ENCODE measurements at regions not wholly inside any gene's neighbourhood (a gene's known extent, or its start where the extent isn't known, plus 50 kb on each side); places are given as distances from the start of the nearest gene placed in this dataset.

GRCh38 chr2:182615036-182615435, 101.0 kb upstream of the DNAJC10 start:
- Histone ChIP-seq H3K27ac (no peak overlapping the region), H3K4me3 (no peak overlapping the region), H3K4me1 (replicated peaks in 1 of 2) (no peaks in the 10 kb centered on the region)
- in situ Hi-C loops (cut with MboI; ENCODE audit: low pct_unique_long_range_greater_than_20kb in 2 of 9, low sequenced_read_pairs in 9 of 9, unreplicated experiment in 9 of 9) = no loop called here
- no peak for ATAC-seq (replicated peaks in 6 of 8)

DNA sequence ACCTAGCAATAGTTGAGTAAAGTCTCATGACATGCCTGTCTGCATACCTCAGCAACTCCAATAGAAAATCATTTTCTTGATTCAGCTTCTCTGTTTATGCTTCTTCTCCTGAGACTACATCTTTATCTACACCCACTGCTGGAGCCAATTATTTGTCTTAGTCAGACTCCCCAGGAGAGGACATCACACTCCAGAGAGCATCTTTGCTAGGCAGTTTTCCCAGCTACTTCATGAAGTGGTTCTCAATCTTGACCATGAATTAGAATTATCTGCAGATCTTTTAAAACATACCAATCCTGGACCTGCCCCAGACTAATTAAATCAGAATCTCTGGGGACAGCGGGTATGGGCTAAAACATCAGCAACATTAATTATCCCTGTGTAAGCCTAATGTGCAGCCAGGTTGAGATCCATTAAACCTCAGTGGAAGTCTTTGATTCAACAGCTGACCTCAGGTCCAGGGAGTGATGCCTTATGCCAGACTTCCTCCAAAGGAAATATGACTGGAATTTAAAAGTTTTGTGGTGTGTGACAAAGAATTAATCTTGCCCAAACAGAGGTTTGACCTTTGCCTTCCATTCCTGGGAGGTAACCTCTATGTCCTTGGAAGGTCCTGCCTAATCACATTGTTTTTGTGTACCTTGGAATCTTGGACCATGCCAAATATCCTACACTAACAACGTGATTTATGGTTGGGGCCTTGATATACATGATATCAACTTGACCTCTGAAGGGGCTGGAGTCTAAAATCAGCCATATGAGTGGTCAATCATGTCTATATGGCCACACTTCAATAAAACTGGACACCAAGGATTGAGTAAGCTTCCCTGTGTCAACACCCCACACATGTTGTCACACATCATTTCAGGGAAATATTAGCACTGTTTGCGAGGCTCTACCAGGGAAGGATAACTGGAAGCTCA, 99.3 kb upstream of the DNAJC10 start:
- peak in 1 of 8 experiments; percentile 42 for ATAC-seq (replicated peaks in 6 of 8)
- 10 to 100% (median 83%) methylated on average over 1 to 2 of the region's 3 CpGs; no CpG with 5 or more reads in 2 of the 10 experiments for WGBS, 10 experiments
- Histone ChIP-seq H3K4me1 (replicated peaks in 1 of 2) (no peaks in the 10 kb centered on the region), H3K4me3 (no peak overlapping the region), H3K27ac (no peak overlapping the region)
- in situ Hi-C loops (cut with MboI; ENCODE audit: low pct_unique_long_range_greater_than_20kb in 2 of 9, low sequenced_read_pairs in 9 of 9, unreplicated experiment in 9 of 9) = no loop called here

DNA sequence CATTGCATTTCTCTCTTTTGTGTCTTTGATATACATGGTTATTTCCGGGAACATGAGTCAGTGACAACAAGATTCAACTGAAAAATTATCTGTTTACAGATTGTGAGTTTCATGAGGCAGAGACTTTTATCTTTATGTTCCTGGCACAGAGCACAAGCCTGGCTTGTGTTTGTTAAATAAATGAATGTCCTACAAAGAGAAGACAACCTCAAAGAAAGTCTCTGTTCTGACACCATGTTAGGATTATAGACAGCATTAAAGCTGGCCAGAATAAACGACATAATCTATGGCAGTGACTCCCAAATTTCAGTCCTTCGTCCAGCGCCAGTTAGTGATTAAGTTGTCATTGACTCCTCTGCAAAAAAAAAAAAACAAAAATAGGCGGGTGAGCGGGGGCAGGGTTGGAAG, 97.4 kb upstream of the DNAJC10 start:
- in situ Hi-C loops (cut with MboI; ENCODE audit: low pct_unique_long_range_greater_than_20kb in 2 of 9, low sequenced_read_pairs in 9 of 9, unreplicated experiment in 9 of 9) = no loop called here
- no peak overlapping the region for H3K4me3 ChIP-seq
- peak in 4 of 8 experiments; percentile 19 to 83 (median 44) for ATAC-seq (replicated peaks in 6 of 8)
- H3K27ac ChIP-seq = no peak overlapping the region
- H3K4me1 ChIP-seq (replicated peaks in 1 of 2) = no peaks in the 10 kb centered on the region
- WGBS, 10 experiments = 0 to 95% (median 67%) methylated on average over 3 to 6 of the region's 6 CpGs

DNA sequence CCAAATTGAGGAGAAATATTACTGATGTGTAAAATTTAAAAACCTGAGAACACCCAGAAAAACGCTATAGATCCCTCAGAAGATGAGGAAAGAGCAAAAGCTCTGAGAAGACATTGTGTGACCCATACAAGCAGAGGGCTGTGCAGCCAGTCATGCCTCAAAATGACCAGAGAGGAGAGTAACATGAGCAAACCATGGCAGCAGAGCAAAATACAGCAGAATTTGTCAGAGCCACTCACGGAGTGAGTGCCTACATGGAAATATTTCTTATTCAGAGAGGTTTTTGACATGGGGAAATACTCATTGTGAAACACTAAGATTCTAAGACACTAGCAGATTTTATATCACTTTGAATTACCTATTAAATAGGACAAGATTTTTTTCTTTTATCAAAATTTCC, 96.8 kb upstream of the DNAJC10 start:
- no peak overlapping the region for H3K4me3 ChIP-seq
- no peaks in the 10 kb centered on the region for H3K4me1 ChIP-seq (replicated peaks in 1 of 2)
- ATAC-seq (replicated peaks in 6 of 8) = peak in 2 of 8 experiments; percentile 17 to 52
- WGBS, 10 experiments = 0 to 94% (median 70%) methylated on average over 1 to 2 of the region's 2 CpGs
- in situ Hi-C loops (cut with MboI; ENCODE audit: low pct_unique_long_range_greater_than_20kb in 2 of 9, low sequenced_read_pairs in 9 of 9, unreplicated experiment in 9 of 9) = no loop called here
- no peak overlapping the region for H3K27ac ChIP-seq

DNA sequence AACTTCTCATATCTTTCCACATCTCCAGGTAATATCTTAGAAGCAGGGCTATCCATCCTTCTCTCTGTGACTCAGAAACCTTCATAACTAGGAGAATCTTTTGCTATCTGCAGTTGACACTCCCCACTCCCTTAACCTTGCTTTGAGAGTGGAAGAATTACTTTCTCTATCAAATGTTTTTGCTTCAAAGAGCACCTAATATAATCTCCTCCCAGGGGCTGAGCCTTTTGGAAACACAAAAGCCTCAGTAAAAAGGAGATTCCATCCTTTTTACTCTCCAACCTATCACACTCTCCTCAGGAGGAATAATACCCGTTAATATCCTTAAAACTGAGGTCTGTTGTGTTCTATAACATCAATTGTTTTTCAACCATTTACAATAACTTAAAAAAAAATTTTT, 94.9 kb upstream of the DNAJC10 start:
- ATAC-seq (replicated peaks in 6 of 8) = no peak
- H3K4me1 ChIP-seq (replicated peaks in 1 of 2) = no peaks in the 10 kb centered on the region
- no peak overlapping the region for H3K4me3 ChIP-seq
- H3K27ac ChIP-seq = no peak overlapping the region
- in situ Hi-C loops (cut with MboI; ENCODE audit: low pct_unique_long_range_greater_than_20kb in 2 of 9, low sequenced_read_pairs in 9 of 9, unreplicated experiment in 9 of 9) = no loop called here
- 0 to 100% (median 45%) methylated on average over 1 of the region's 1 CpG; no CpG with 5 or more reads in 2 of the 10 experiments for WGBS, 10 experiments

GRCh38 chr2:182621810-182622209, 94.2 kb upstream of the DNAJC10 start:
- in situ Hi-C loops (cut with MboI; ENCODE audit: low pct_unique_long_range_greater_than_20kb in 2 of 9, low sequenced_read_pairs in 9 of 9, unreplicated experiment in 9 of 9) = no loop called here
- ATAC-seq (replicated peaks in 6 of 8) = no peak
- H3K4me3 ChIP-seq = no peak overlapping the region
- H3K4me1 ChIP-seq (replicated peaks in 1 of 2) = no peaks in the 10 kb centered on the region
- no peak overlapping the region for H3K27ac ChIP-seq

DNA sequence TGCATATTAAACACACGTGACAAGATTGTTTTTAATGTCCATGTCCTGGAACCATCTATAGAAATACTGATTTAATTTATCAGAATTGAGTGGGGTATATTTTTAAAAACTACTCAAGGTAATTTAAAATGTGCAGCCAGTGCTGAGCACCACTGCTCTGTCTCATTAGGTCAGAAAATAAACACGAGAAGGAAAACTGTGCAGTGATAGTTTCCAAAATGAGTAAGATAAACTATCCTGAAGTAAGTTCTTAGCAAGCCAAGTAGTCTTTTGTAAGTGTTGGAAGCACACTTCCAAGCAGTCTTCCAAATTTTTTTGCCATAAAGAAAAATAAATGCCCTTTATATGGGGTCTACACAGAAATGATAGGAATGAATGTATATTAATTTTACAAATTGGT, 93.8 kb upstream of the DNAJC10 start:
- Histone ChIP-seq H3K4me3 (no peak overlapping the region), H3K27ac (no peak overlapping the region), H3K4me1 (replicated peaks in 1 of 2) (no peaks in the 10 kb centered on the region)
- no peak for ATAC-seq (replicated peaks in 6 of 8)
- WGBS, 10 experiments = 10 to 100% (median 35%) methylated on average over 1 to 2 of the region's 2 CpGs; no CpG with 5 or more reads in 3 of the 10 experiments
- in situ Hi-C loops (cut with MboI; ENCODE audit: low pct_unique_long_range_greater_than_20kb in 2 of 9, low sequenced_read_pairs in 9 of 9, unreplicated experiment in 9 of 9) = no loop called here

DNA sequence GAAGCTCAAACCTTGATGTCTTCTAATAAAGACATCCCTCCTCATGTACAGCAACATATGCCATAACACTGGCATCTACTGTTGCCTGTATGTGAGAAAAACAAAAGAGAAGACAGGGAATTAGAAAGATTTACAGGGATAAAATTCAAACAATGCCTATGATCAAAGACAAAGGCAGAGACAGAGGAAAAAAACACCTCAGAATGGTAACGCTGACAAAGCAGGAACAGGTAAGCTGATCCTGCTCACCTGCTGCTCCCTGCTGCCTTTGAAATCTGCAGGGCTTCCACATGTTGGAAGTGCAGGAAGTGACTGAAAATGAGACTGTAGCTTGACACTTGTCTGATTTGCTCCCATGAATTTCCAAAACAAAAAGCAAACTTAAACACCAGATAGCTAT, 90.2 kb upstream of the DNAJC10 start:
- ATAC-seq (replicated peaks in 6 of 8) = no peak
- Histone ChIP-seq H3K4me3 (no peak overlapping the region), H3K4me1 (replicated peaks in 1 of 2) (peaks cover 0 to 4% of the 10 kb centered on the region in 2 donors), H3K27ac (no peak overlapping the region)
- 55 to 100% (median 80%) methylated on average over 1 of the region's 1 CpG; no CpG with 5 or more reads in 2 of the 10 experiments for WGBS, 10 experiments
- in situ Hi-C loops (cut with MboI; ENCODE audit: low pct_unique_long_range_greater_than_20kb in 2 of 9, low sequenced_read_pairs in 9 of 9, unreplicated experiment in 9 of 9) = loop anchor here in 3 of 9 experiments (25.0 kb wide), 1 partner anchor 439 kb away; no protein-coding TSS in a partner anchor

DNA sequence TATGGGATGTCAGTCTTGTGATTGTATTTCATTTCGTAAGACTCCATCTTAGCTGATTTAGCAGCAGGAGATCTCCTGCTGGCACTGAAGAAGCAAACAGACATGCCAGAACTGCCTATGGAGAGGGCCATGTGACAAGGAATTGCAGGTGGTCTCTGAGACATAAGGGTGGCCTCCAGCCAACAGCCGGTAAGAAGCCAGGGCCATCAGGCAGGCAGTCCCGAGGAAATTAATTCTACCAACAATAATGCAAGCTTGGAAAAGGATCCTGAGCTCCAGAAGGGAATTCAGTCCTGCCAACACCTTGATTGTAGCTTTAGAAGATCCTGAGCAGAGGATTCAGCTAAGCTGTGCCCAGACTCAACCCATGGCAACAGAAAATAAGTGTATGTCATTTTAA, 87.1 kb upstream of the DNAJC10 start:
- Histone ChIP-seq H3K4me3 (no peak overlapping the region), H3K4me1 (replicated peaks in 1 of 2) (peaks cover 3 to 20% of the 10 kb centered on the region in 2 donors), H3K27ac (no peak overlapping the region)
- ATAC-seq (replicated peaks in 6 of 8) = no peak
- WGBS, 10 experiments = 20 to 100% (median 66%) methylated on average over 1 to 3 of the region's 3 CpGs; no CpG with 5 or more reads in 2 of the 10 experiments
- in situ Hi-C loops (cut with MboI; ENCODE audit: low pct_unique_long_range_greater_than_20kb in 2 of 9, low sequenced_read_pairs in 9 of 9, unreplicated experiment in 9 of 9) = loop anchor here in 3 of 9 experiments (25.0 kb wide), 1 partner anchor 442 kb away; no protein-coding TSS in a partner anchor

DNA sequence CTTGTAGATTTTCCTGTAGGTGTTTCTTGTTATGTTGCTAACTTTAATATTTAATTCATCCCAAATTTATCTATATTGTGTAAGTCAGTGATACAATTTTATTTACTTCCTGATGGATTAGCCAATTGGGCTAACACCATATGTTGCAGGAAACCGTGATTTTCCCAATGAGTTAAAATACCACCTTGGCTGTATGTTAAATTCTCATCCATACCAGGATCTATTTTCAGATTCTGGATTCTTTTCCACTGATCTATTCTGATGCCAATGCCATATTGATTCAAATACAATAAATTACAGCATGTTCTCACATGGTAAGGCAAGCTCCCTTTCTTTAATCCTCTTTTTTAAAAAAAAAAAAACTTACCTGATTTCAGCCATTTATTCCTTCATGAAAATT, 85.8 kb upstream of the DNAJC10 start:
- Histone ChIP-seq H3K4me1 (replicated peaks in 1 of 2) (peaks cover 3 to 29% of the 10 kb centered on the region in 2 donors), H3K4me3 (no peak overlapping the region), H3K27ac (no peak overlapping the region)
- in situ Hi-C loops (cut with MboI; ENCODE audit: low pct_unique_long_range_greater_than_20kb in 2 of 9, low sequenced_read_pairs in 9 of 9, unreplicated experiment in 9 of 9) = loop anchor here in 3 of 9 experiments (25.0 kb wide), 1 partner anchor 443 kb away; no protein-coding TSS in a partner anchor
- WGBS, 10 experiments = 0 to 100% (median 88%) methylated on average over 1 of the region's 1 CpG
- no peak for ATAC-seq (replicated peaks in 6 of 8)

- no peak overlapping the region for H3K27ac ChIP-seq
- H3K4me1 ChIP-seq (replicated peaks in 1 of 2) = peaks cover 3 to 30% of the 10 kb centered on the region in 2 donors
- peak in 5 of 8 experiments; percentile 82 to 92 (median 87) for ATAC-seq (replicated peaks in 6 of 8)
- no peak overlapping the region for H3K4me3 ChIP-seq
- in situ Hi-C loops (cut with MboI; ENCODE audit: low pct_unique_long_range_greater_than_20kb in 2 of 9, low sequenced_read_pairs in 9 of 9, unreplicated experiment in 9 of 9) = loop anchor here in 3 of 9 experiments (25.0 kb wide), 1 partner anchor 444 kb away; no protein-coding TSS in a partner anchor
- WGBS, 10 experiments = 0 to 100% (median 44%) methylated on average over 1 to 3 of the region's 3 CpGs; no CpG with 5 or more reads in 2 of the 10 experiments
These were observed 84.8 kb upstream of the DNAJC10 start for GRCh38 chr2:182631299-182631698.

GRCh38 chr2:182634386-182634785, 81.7 kb upstream of the DNAJC10 start:
- in situ Hi-C loops (cut with MboI; ENCODE audit: low pct_unique_long_range_greater_than_20kb in 2 of 9, low sequenced_read_pairs in 9 of 9, unreplicated experiment in 9 of 9) = loop anchor here in 3 of 9 experiments (25.0 kb wide), 1 partner anchor 447 kb away; no protein-coding TSS in a partner anchor
- H3K4me3 ChIP-seq = no peak overlapping the region
- H3K4me1 ChIP-seq (replicated peaks in 1 of 2) = peaks cover 8 to 40% of the 10 kb centered on the region in 2 donors
- no peak for ATAC-seq (replicated peaks in 6 of 8)
- WGBS, 10 experiments = 0 to 86% (median 39%) methylated on average over 1 to 3 of the region's 3 CpGs; no CpG with 5 or more reads in 2 of the 10 experiments
- no peak overlapping the region for H3K27ac ChIP-seq

- WGBS, 10 experiments = 0 to 100% (median 41%) methylated on average over 1 to 5 of the region's 5 CpGs; no CpG with 5 or more reads in 1 of the 10 experiments
- in situ Hi-C loops (cut with MboI; ENCODE audit: low pct_unique_long_range_greater_than_20kb in 2 of 9, low sequenced_read_pairs in 9 of 9, unreplicated experiment in 9 of 9) = loop anchor here in 3 of 9 experiments (25.0 kb wide), 1 partner anchor 449 kb away; no protein-coding TSS in a partner anchor
- H3K4me3 ChIP-seq = no peak overlapping the region
- peaks cover 5 to 26% of the 10 kb centered on the region in 2 donors for H3K4me1 ChIP-seq (replicated peaks in 1 of 2)
- H3K27ac ChIP-seq = no peak overlapping the region
- peak in 5 of 8 experiments; percentile 36 to 71 (median 52) for ATAC-seq (replicated peaks in 6 of 8)
These were observed 79.4 kb upstream of the DNAJC10 start for GRCh38 chr2:182636699-182637098.
